GM23338 (cell line): ENCODE measurements at regions not wholly inside any gene's neighbourhood (a gene's known extent, or its start where the extent isn't known, plus 50 kb on each side); places are given as distances from the start of the nearest gene placed in this dataset.

ENCODE experiments used
- ATAC-seq: fragments of 200-7000 bp; cut with Tn5 transposase; 3 replicates; pipeline ENCODE4 v1.9.1; 2020
- DNase-seq: peaks from one replicate; pipeline ENCODE4 v3.0.0-alpha.2; 2015; ENCODE audit warnings: low spot score
- H2AFZ ChIP-seq: fragments of 200-600 bp; sonication (generic); 2 replicates; pipeline ENCODE4 v1.8.0; 2016; ENCODE audit warnings: antibody characterized with exemption, mild to moderate bottlenecking, moderate library complexity
- H3F3A ChIP-seq: fragments of 200-600 bp; sonication (generic); replicated peaks from 2 replicates; pipeline ENCODE4 v1.8.0; 2017; ENCODE audit warnings: antibody characterized with exemption, mixed run types, low read depth
- H3K27ac ChIP-seq: fragments of 200-600 bp; sonication (generic); 2 replicates; pipeline ENCODE4 v1.6.1; 2016; ENCODE audit warnings: low read depth
- H3K27me3 ChIP-seq: fragments of 200-600 bp; sonication (generic); 2 replicates; pipeline ENCODE4 v1.8.0; 2016; ENCODE audit warnings: mild to moderate bottlenecking, mixed run types, moderate library complexity; ENCODE audit not compliant: insufficient read depth
- H3K36me3 ChIP-seq: fragments of 200-600 bp; sonication (generic); 2 replicates; pipeline ENCODE4 v1.8.0; 2016; ENCODE audit warnings: mild to moderate bottlenecking; ENCODE audit not compliant: insufficient read depth
- H3K4me1 ChIP-seq: fragments of 200-600 bp; sonication (generic); 2 replicates; pipeline ENCODE4 v1.8.0; 2016; ENCODE audit warnings: mild to moderate bottlenecking, moderate library complexity; ENCODE audit not compliant: insufficient read depth
- H3K4me2 ChIP-seq: fragments of 200-600 bp; sonication (generic); 2 replicates; pipeline ENCODE4 v1.7.1; 2017; ENCODE audit warnings: mixed run types
- H3K4me3 ChIP-seq: fragments of 200-600 bp; sonication (generic); 2 replicates; pipeline ENCODE4 v1.6.1; 2016; ENCODE audit warnings: mixed run types
- H3K79me2 ChIP-seq: fragments of 200-600 bp; sonication (generic); replicated peaks from 2 replicates; pipeline ENCODE4 v1.8.0; 2017; ENCODE audit warnings: mild to moderate bottlenecking; ENCODE audit not compliant: insufficient read depth
- H3K9me2 ChIP-seq: fragments of 200-600 bp; sonication (generic); 2 replicates; pipeline ENCODE4 v1.8.0; 2017; ENCODE audit not compliant: insufficient read depth
- H4K20me1 ChIP-seq: fragments of 200-600 bp; sonication (generic); replicated peaks from 2 replicates; pipeline ENCODE4 v1.8.0; 2017; ENCODE audit warnings: mild to moderate bottlenecking; ENCODE audit not compliant: insufficient read depth
- H3K27ac Mint-ChIP-seq: 2 replicates; pipeline ENCODE4 v1.8.0; 2020; ENCODE audit warnings: inconsistent platforms, mild to moderate bottlenecking, moderate library complexity, mixed read lengths
- H3K27me3 Mint-ChIP-seq: 3 replicates; pipeline ENCODE4 v1.8.0; 2022; ENCODE audit warnings: low read depth, mild to moderate bottlenecking, moderate library complexity, mixed read lengths, inconsistent platforms; ENCODE audit not compliant: insufficient read depth, poor library complexity
- H3K36me3 Mint-ChIP-seq: 3 replicates; pipeline ENCODE4 v1.8.0; 2021; ENCODE audit warnings: low read depth, mild to moderate bottlenecking, inconsistent platforms, moderate library complexity, mixed read lengths
- H3K4me1 Mint-ChIP-seq: 3 replicates; pipeline ENCODE4 v1.8.0; 2020; ENCODE audit warnings: mild to moderate bottlenecking, inconsistent platforms, mixed read lengths
- H3K4me3 Mint-ChIP-seq: 3 replicates; pipeline ENCODE4 v1.8.0; 2021; ENCODE audit warnings: moderate library complexity, mild to moderate bottlenecking, inconsistent platforms, mixed read lengths
- H3K9me3 Mint-ChIP-seq: 3 replicates; pipeline ENCODE4 v1.8.0; 2020; ENCODE audit warnings: moderate library complexity, mild to moderate bottlenecking, inconsistent platforms, mixed read lengths
- CREB1 ChIP-seq: fragments of 250-450 bp; sonication (Bioruptor Pico); IDR thresholded peaks from 2 replicates; pipeline ENCODE4 v1.5.0; 2020; ENCODE audit warnings: low read depth, mild to moderate bottlenecking, moderate library complexity
- CTCF ChIP-seq, 2 experiments: fragments of 200-600 bp in 1 of 2; sonication (generic) in 1 of 2; conservative IDR thresholded peaks; 2 replicates each; pipeline versions ENCODE4 v1.5.1 to v1.6.1; 2016 to 2017; ENCODE audit warnings: antibody characterized with exemption in 2 of 2, low read depth in 2 of 2, mild to moderate bottlenecking in 2 of 2, moderate library complexity in 1 of 2
- ETS1 ChIP-seq: IDR thresholded peaks from 2 replicates; pipeline ENCODE4 v1.6.1; 2016; ENCODE audit warnings: antibody characterized with exemption
- EZH2 ChIP-seq: fragments of 200-600 bp; sonication (generic); IDR thresholded peaks from one replicate; pipeline ENCODE4 v1.8.0; 2017; ENCODE audit warnings: antibody characterized with exemption, mild to moderate bottlenecking, low read depth; ENCODE audit not compliant: unreplicated experiment
- EZH2phosphoT487 ChIP-seq: fragments of 200-600 bp; sonication (generic); IDR thresholded peaks from one replicate; pipeline ENCODE4 v1.8.1; 2018; ENCODE audit warnings: antibody characterized with exemption; ENCODE audit not compliant: unreplicated experiment
- JUNB ChIP-seq: IDR thresholded peaks from one replicate; pipeline ENCODE4 v1.6.1; 2016; ENCODE audit warnings: antibody characterized with exemption; ENCODE audit not compliant: unreplicated experiment
- NANOG ChIP-seq: IDR thresholded peaks from 2 replicates; pipeline ENCODE4 v1.6.1; 2016; ENCODE audit warnings: antibody characterized with exemption, borderline replicate concordance
- POLR2AphosphoS5 ChIP-seq: IDR thresholded peaks from 2 replicates; pipeline ENCODE4 v1.6.1; 2016; ENCODE audit warnings: antibody characterized with exemption, low read depth
- REST ChIP-seq: IDR thresholded peaks from one replicate; pipeline ENCODE4 v1.6.1; 2018; ENCODE audit warnings: antibody characterized with exemption; ENCODE audit not compliant: unreplicated experiment
- STAT1 ChIP-seq: IDR thresholded peaks from one replicate; pipeline ENCODE4 v1.6.1; 2016; ENCODE audit warnings: antibody characterized with exemption; ENCODE audit not compliant: unreplicated experiment
- ZNF114 ChIP-seq: fragments of 250-450 bp; sonication (Bioruptor Pico); IDR thresholded peaks from 2 replicates; pipeline ENCODE4 v1.5.0; 2020; ENCODE audit warnings: mild to moderate bottlenecking, moderate library complexity
- ZNF331 ChIP-seq: fragments of 250-450 bp; sonication (Bioruptor Pico); IDR thresholded peaks from 2 replicates; pipeline ENCODE4 v1.5.0; 2020; ENCODE audit warnings: low read depth, mild to moderate bottlenecking, moderate library complexity

DNA sequence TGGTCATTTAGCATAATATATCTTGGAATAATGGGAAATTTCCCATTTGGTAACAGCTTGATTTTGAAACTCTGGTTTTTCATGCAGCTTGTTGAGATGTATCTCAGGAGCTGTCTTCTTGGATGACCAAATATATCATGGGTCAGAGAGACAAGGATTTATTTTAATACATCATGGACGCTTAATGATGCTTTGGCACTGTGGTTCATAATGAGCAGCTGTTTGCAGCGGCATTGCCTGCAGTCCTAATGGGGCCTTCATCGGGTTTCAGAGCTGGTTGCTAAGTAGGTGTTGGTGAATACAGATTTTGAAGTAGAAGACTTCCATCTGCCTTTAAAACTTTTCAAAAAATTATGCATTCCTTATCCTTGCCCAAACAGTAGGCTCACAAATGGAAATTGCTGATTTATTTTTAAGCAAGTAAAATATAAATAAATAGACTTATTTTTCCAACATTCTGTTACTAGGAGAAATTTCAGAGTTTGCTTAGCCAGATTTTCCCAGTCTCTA is 389.5 kb upstream of the FAT3 start:
- DNase-seq (no peak), ATAC-seq (no peak)
- no peak overlapping the region for H3K27ac Mint-ChIP-seq
- H3K4me3 Mint-ChIP-seq, result no peak overlapping the region
- Histone ChIP-seq H3K27ac (no peak overlapping the region), H3K4me2 (no peak overlapping the region), H3K27me3 (no peaks in the 10 kb centered on the region), H2AFZ (no peak overlapping the region), H3K4me3 (no peak overlapping the region), H3K36me3 (no peaks in the 10 kb centered on the region), H4K20me1 (no peaks in the 10 kb centered on the region), H3K9me2 (no peaks in the 10 kb centered on the region; the same call in 1 of the 2 replicates), H3F3A (no peaks in the 10 kb centered on the region), H3K4me1 (no peaks in the 10 kb centered on the region), H3K79me2 (no peaks in the 10 kb centered on the region)
- no peaks in the 10 kb centered on the region for H3K27me3 Mint-ChIP-seq
- no peak for TF ChIP-seq REST
- H3K36me3 Mint-ChIP-seq, result peaks cover 8% of the 10 kb centered on the region; the same call in 1 of the 3 replicates
- peaks cover 10% of the 10 kb centered on the region; the same call in 1 of the 3 replicates for H3K9me3 Mint-ChIP-seq
- H3K4me1 Mint-ChIP-seq, result peaks cover 4% of the 10 kb centered on the region; the same call in 2 of the 3 replicates

DNA sequence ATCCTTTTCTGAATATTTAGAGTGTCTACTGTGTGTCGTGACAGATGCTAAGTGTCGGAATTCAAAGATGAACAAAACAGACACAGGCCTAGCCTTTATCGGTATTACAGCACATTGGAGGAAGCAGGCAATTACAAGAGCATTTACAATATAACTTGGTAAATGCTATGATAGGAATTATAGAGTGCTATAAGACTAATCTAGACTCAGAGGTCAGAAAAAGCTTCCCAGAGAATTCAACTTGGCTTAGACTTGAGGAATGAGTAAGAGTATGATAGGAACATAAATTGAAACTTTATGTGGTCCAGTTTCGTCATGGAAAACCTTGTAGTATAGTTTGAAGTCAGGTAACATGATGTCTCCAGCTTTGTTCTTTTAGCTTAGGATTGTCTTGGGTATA is 395.7 kb upstream of the FAT3 start:
- Histone ChIP-seq H3K9me2 (no peaks in the 10 kb centered on the region), H3K4me1 (no peaks in the 10 kb centered on the region), H3K27ac (no peak overlapping the region), H3K27me3 (no peaks in the 10 kb centered on the region), H3K36me3 (no peaks in the 10 kb centered on the region), H3K79me2 (no peaks in the 10 kb centered on the region), H3F3A (no peaks in the 10 kb centered on the region), H4K20me1 (no peaks in the 10 kb centered on the region), H2AFZ (no peak overlapping the region), H3K4me2 (no peak overlapping the region), H3K4me3 (no peak overlapping the region)
- no peak for ATAC-seq
- DNase-seq, result no peak
- Mint-ChIP-seq H3K9me3 (peaks cover 10% of the 10 kb centered on the region; the same call in 2 of the 3 replicates), H3K36me3 (peaks cover 8% of the 10 kb centered on the region; the same call in 1 of the 3 replicates), H3K4me3 (no peak overlapping the region), H3K27ac (no peak overlapping the region), H3K4me1 (peaks cover 3% of the 10 kb centered on the region; the same call in 2 of the 3 replicates), H3K27me3 (no peaks in the 10 kb centered on the region)
- TF ChIP-seq CREB1 (CRISPR knock-in tag), result no peak
- TF ChIP-seq STAT1, result no peak
- no peak for TF ChIP-seq EZH2
- TF ChIP-seq ZNF114 (CRISPR knock-in tag), result no peak
- TF ChIP-seq REST, result no peak
- TF ChIP-seq ZNF331 (CRISPR knock-in tag), result no peak
- TF ChIP-seq EZH2phosphoT487, result no peak
- no peak for TF ChIP-seq NANOG
- TF ChIP-seq CTCF (conservative IDR thresholded peaks at IDR 0.05; ENCODE audit: low read depth in 2 of 2), result no peak
- no peak for TF ChIP-seq POLR2AphosphoS5
- no peak for TF ChIP-seq JUNB
- TF ChIP-seq ETS1, result no peak
